Ishikawa (cell line): ENCODE measurements at regions not wholly inside any gene's neighbourhood (a gene's known extent, or its start where the extent isn't known, plus 50 kb on each side); places are given as distances from the start of the nearest gene placed in this dataset.

ENCODE experiments used
- CEBPB ChIP-seq: IDR thresholded peaks from 2 replicates; pipeline ENCODE4 v1.6.1; 2012
- EGR1 ChIP-seq: IDR thresholded peaks from 2 replicates; pipeline ENCODE4 v1.6.1; 2012
- EP300 ChIP-seq: IDR thresholded peaks from 2 replicates; pipeline ENCODE4 v1.6.1; 2012; ENCODE audit warnings: borderline replicate concordance
- FOXM1 ChIP-seq: IDR thresholded peaks from 2 replicates; pipeline ENCODE4 v1.6.1; 2012; ENCODE audit warnings: low read depth, borderline replicate concordance
- MAX ChIP-seq: IDR thresholded peaks from 2 replicates; pipeline ENCODE4 v1.6.1; 2012
- NFIC ChIP-seq: IDR thresholded peaks from 2 replicates; pipeline ENCODE4 v1.6.1; 2012
- RAD21 ChIP-seq: IDR thresholded peaks from 2 replicates; pipeline ENCODE4 v1.6.1; 2012; ENCODE audit warnings: low read depth
- REST ChIP-seq: IDR thresholded peaks from 2 replicates; pipeline ENCODE4 v1.6.1; 2012; ENCODE audit warnings: low read depth, mild to moderate bottlenecking
- TAF1 ChIP-seq: IDR thresholded peaks from 2 replicates; pipeline ENCODE4 v1.6.1; 2012; ENCODE audit warnings: low read depth, mild to moderate bottlenecking
- TCF12 ChIP-seq: IDR thresholded peaks from 2 replicates; pipeline ENCODE4 v1.6.1; 2012; ENCODE audit warnings: low read depth
- TEAD4 ChIP-seq: IDR thresholded peaks from 2 replicates; pipeline ENCODE4 v1.6.1; 2012
- YY1 ChIP-seq: IDR thresholded peaks from 2 replicates; pipeline ENCODE4 v1.6.1; 2012; ENCODE audit warnings: low read depth
- ZBTB7A ChIP-seq: IDR thresholded peaks from 2 replicates; pipeline ENCODE4 v1.6.1; 2012; ENCODE audit warnings: low read depth

- TF ChIP-seq TAF1 (no peak), EP300 (no peak), FOXM1 (no peak), REST (no peak), YY1 (no peak), EGR1 (no peak), TCF12 (no peak), CEBPB (no peak), RAD21 (no peak), ZBTB7A (no peak), MAX (no peak), NFIC (no peak), TEAD4 (no peak)
Measured at GRCh38 chr4:43251841-43252240, 359.3 kb downstream of the GRXCR1 start.
